ENCODE measurements at regions not wholly inside any gene's neighbourhood (a gene's known extent, or its start where the extent isn't known, plus 50 kb on each side); places are given as distances from the start of the nearest gene placed in this dataset.

DNA sequence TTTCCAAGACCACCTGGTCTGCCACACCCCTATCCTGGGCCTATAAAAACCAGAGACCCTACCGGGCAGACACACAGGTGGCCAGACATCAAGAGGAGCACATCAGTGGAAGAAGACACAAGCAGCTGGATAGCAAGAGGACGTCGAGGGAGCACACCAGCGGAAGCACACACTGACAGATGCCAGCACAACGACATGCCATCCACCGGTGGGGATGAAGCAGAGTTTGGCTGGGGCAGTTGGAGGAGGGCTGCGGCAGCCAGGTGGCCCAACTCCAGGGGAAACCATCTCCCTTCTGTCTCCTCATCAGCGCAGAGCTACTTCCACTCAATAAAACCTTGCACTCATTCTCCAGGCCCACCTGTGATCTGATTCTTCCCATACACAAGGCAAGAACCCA, 200.6 kb downstream of the PCDH17 start:
- Histone ChIP-seq H3K4me2 (replicated peaks; ENCODE audit: low read depth, low read length, poor library complexity, severe bottlenecking) (no peak overlapping the region), H3K36me3 (replicated peaks in 1 of 2; ENCODE audit: control extremely low read depth in 1 of 2, control insufficient read depth in 1 of 2, extremely low read depth in 1 of 2, insufficient read depth in 2 of 2, low read length in 1 of 2) (no peaks in the 10 kb centered on the region), H4K20me1 (ENCODE audit: control insufficient read depth, insufficient read depth, low read length, poor library complexity, severe bottlenecking) (no peaks in the 10 kb centered on the region), H3K4me1 (ENCODE audit: control insufficient read depth in 2 of 2, insufficient read depth in 2 of 2, low read length in 2 of 2) (no peaks in the 10 kb centered on the region), H2AFZ (ENCODE audit: insufficient read depth, low read depth, low read length, poor library complexity, severe bottlenecking) (no peak overlapping the region), H3K27me3 (replicated peaks in 1 of 4; ENCODE audit: control extremely low read depth in 1 of 4, control insufficient read depth in 3 of 4, insufficient read depth in 4 of 4, low read length in 3 of 4) (no peaks in the 10 kb centered on the region), H3K4me3 (ENCODE audit: control extremely low read depth in 1 of 5, extremely low read depth in 1 of 5, insufficient read depth in 1 of 5, low read depth in 2 of 5, low read length in 4 of 5) (no peak overlapping the region), H3K9me3 (ENCODE audit: control extremely low read depth in 1 of 3, control insufficient read depth in 2 of 3, insufficient read depth in 1 of 3, low read length in 2 of 3) (peaks cover 0 to 6% (median 0%) of the 10 kb centered on the region in 3 donors), H3K79me2 (ENCODE audit: control insufficient read depth, insufficient read depth, low read length) (no peaks in the 10 kb centered on the region), H3K27ac (ENCODE audit: low read length in 2 of 2) (no peak overlapping the region), H3K9ac (ENCODE audit: low read length) (no peak overlapping the region)
- ATAC-seq (ENCODE audit: low read depth): no peak
- no peak for DNase-seq
- intact Hi-C loops (cut with micrococcal nuclease): no loop called here
- no peak for TF ChIP-seq EZH2 (IDR thresholded peaks at IDR 0.05; ENCODE audit: borderline replicate concordance, insufficient read depth, low read depth, low read length, poor library complexity, severe bottlenecking)
- TF ChIP-seq, protein P1, sequence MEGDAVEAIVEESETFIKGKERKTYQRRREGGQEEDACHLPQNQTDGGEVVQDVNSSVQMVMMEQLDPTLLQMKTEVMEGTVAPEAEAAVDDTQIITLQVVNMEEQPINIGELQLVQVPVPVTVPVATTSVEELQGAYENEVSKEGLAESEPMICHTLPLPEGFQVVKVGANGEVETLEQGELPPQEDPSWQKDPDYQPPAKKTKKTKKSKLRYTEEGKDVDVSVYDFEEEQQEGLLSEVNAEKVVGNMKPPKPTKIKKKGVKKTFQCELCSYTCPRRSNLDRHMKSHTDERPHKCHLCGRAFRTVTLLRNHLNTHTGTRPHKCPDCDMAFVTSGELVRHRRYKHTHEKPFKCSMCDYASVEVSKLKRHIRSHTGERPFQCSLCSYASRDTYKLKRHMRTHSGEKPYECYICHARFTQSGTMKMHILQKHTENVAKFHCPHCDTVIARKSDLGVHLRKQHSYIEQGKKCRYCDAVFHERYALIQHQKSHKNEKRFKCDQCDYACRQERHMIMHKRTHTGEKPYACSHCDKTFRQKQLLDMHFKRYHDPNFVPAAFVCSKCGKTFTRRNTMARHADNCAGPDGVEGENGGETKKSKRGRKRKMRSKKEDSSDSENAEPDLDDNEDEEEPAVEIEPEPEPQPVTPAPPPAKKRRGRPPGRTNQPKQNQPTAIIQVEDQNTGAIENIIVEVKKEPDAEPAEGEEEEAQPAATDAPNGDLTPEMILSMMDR (IDR thresholded peaks at IDR 0.05): no peak
- Mint-ChIP-seq H3K27me3 (no peaks in the 10 kb centered on the region), H3K4me1 (no peaks in the 10 kb centered on the region), H3K9me3 (ENCODE audit: insufficient read depth) (peaks cover 10% of the 10 kb centered on the region), H3K27ac (no peak overlapping the region), H3K4me3 (no peak overlapping the region)
- CTCF ChIA-PET: no interaction called here
- 95% methylated on average over 8 of the region's 8 CpGs for WGBS (ENCODE audit: insufficient coverage)
- POLR2A ChIA-PET: no interaction called here

DNA sequence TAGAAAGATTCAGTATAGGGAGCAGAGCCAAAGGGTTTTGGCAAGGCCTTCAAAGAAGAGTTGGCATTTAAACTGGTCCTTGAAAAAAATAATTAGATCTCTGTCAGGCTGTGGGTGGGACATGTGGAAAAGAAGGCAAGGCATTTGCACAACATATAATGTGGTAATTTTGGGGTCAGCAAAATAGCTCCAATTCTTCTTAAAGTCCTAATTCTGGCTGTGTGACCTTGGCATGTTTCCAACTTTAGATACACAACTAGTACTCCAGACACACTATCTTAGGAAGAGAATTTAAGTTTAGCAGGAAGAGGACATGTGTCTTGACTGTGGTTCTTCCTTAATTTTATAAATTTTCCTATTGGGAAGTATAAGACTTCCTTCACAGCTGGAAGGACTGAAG, 206.3 kb downstream of the PCDH17 start:
- Histone ChIP-seq H3K79me2 (ENCODE audit: control insufficient read depth, insufficient read depth, low read length) (no peaks in the 10 kb centered on the region), H3K9me3 (ENCODE audit: control extremely low read depth in 1 of 3, control insufficient read depth in 2 of 3, insufficient read depth in 1 of 3, low read length in 2 of 3) (no peaks in the 10 kb centered on the region), H3K4me3 (ENCODE audit: control extremely low read depth in 1 of 5, extremely low read depth in 1 of 5, insufficient read depth in 1 of 5, low read depth in 2 of 5, low read length in 4 of 5) (no peak overlapping the region), H3K36me3 (replicated peaks in 1 of 2; ENCODE audit: control extremely low read depth in 1 of 2, control insufficient read depth in 1 of 2, extremely low read depth in 1 of 2, insufficient read depth in 2 of 2, low read length in 1 of 2) (no peaks in the 10 kb centered on the region), H3K9ac (ENCODE audit: low read length) (no peak overlapping the region), H2AFZ (ENCODE audit: insufficient read depth, low read depth, low read length, poor library complexity, severe bottlenecking) (no peak overlapping the region), H3K4me2 (replicated peaks; ENCODE audit: low read depth, low read length, poor library complexity, severe bottlenecking) (no peak overlapping the region), H4K20me1 (ENCODE audit: control insufficient read depth, insufficient read depth, low read length, poor library complexity, severe bottlenecking) (no peaks in the 10 kb centered on the region), H3K27me3 (replicated peaks in 1 of 4; ENCODE audit: control extremely low read depth in 1 of 4, control insufficient read depth in 3 of 4, insufficient read depth in 4 of 4, low read length in 3 of 4) (no peaks in the 10 kb centered on the region), H3K27ac (ENCODE audit: low read length in 2 of 2) (no peak overlapping the region), H3K4me1 (ENCODE audit: control insufficient read depth in 2 of 2, insufficient read depth in 2 of 2, low read length in 2 of 2) (no peaks in the 10 kb centered on the region)
- intact Hi-C loops (cut with micrococcal nuclease): no loop called here
- POLR2A ChIA-PET: no interaction called here
- CTCF ChIA-PET: no interaction called here
- Mint-ChIP-seq H3K4me1 (no peaks in the 10 kb centered on the region), H3K9me3 (ENCODE audit: insufficient read depth) (peaks cover 11% of the 10 kb centered on the region), H3K27ac (no peak overlapping the region), H3K4me3 (no peak overlapping the region), H3K27me3 (no peaks in the 10 kb centered on the region)
- DNase-seq (no peak), ATAC-seq (ENCODE audit: low read depth) (no peak)
- no peak for TF ChIP-seq EZH2 (IDR thresholded peaks at IDR 0.05; ENCODE audit: borderline replicate concordance, insufficient read depth, low read depth, low read length, poor library complexity, severe bottlenecking)
- TF ChIP-seq, protein P1 (IDR thresholded peaks at IDR 0.05): no peak
